Activated CD4-positive, alpha-beta T cell treated with anti-CD3 and anti-CD28 coated beads for 1 hour (primary cell): ENCODE measurements at regions not wholly inside any gene's neighbourhood (a gene's known extent, or its start where the extent isn't known, plus 50 kb on each side); places are given as distances from the start of the nearest gene placed in this dataset.
"Not testable (repeated sequence)": the region's sequence is repeated elsewhere in the genome, so short reads cannot be mapped to it uniquely, and the experiment has no call there.

Experiments used
- DNase-seq: peaks from one replicate; pipeline ENCODE4 v3.0.0-alpha.2; 2020

GRCh38 chr5:56311306-56311905 lies 78.3 kb upstream of the ANKRD55 start:
- no peak for DNase-seq

- DNase-seq: no peak
Observed at GRCh38 chr5:56310711-56311204, 77.6 kb upstream of the ANKRD55 start.

- no peak for DNase-seq
Observed at GRCh38 chr5:56309262-56309826, 76.2 kb upstream of the ANKRD55 start.

GRCh38 chr5:56307714-56308333 lies 74.7 kb upstream of the ANKRD55 start:
- no peak for DNase-seq

- no peak for DNase-seq
Observed at GRCh38 chr5:56306433-56307150, 73.5 kb upstream of the ANKRD55 start.

- DNase-seq: no peak
Observed at GRCh38 chr5:56305001-56305950, 72.1 kb upstream of the ANKRD55 start.

- DNase-seq: no peak
Observed at GRCh38 chr5:56303511-56303910, 70.4 kb upstream of the ANKRD55 start.

- DNase-seq: no peak
Observed at GRCh38 chr5:56302027-56302426, 68.9 kb upstream of the ANKRD55 start.

- no peak for DNase-seq
Observed at GRCh38 chr5:56301069-56301468, 67.9 kb upstream of the ANKRD55 start.

GRCh38 chr5:56299212-56299611 lies 66.1 kb upstream of the ANKRD55 start:
- DNase-seq: no peak

GRCh38 chr5:56298336-56299090 lies 65.4 kb upstream of the ANKRD55 start:
- DNase-seq: no peak

- DNase-seq: no peak
Observed at GRCh38 chr5:56297851-56298250, 64.7 kb upstream of the ANKRD55 start.

GRCh38 chr5:56295311-56295710 lies 62.2 kb upstream of the ANKRD55 start:
- not testable (repeated sequence) for DNase-seq

- DNase-seq: no peak
Observed at GRCh38 chr5:56294354-56294753, 61.2 kb upstream of the ANKRD55 start.

GRCh38 chr5:56292874-56293273 lies 59.7 kb upstream of the ANKRD55 start:
- not testable (repeated sequence) for DNase-seq

GRCh38 chr5:56291661-56292374 lies 58.7 kb upstream of the ANKRD55 start:
- DNase-seq: no peak

GRCh38 chr5:56291079-56291643 lies 58.0 kb upstream of the ANKRD55 start:
- DNase-seq: no peak

GRCh38 chr5:56290378-56291078 lies 57.4 kb upstream of the ANKRD55 start:
- DNase-seq: no peak

- DNase-seq: no peak
Observed at GRCh38 chr5:56289602-56289987, 56.5 kb upstream of the ANKRD55 start.
